HEK293T (cell line): ENCODE measurements at regions not wholly inside any gene's neighbourhood (a gene's known extent, or its start where the extent isn't known, plus 50 kb on each side); places are given as distances from the start of the nearest gene placed in this dataset.

Experiments
- ARNT ChIP-seq: fragments of 450-650 bp; IDR thresholded peaks from 2 replicates; pipeline ENCODE4 v1.6.1; 2017; ENCODE audit warnings: mild to moderate bottlenecking
- BHLHE40 ChIP-seq: fragments of 450-650 bp; IDR thresholded peaks from 2 replicates; pipeline ENCODE4 v1.6.1; 2016; ENCODE audit warnings: mild to moderate bottlenecking, moderate library complexity, borderline replicate concordance
- ELF4 ChIP-seq: fragments of 450-650 bp; IDR thresholded peaks from 2 replicates; pipeline ENCODE4 v1.6.1; 2017; ENCODE audit warnings: antibody characterized with exemption
- FOXK2 ChIP-seq: fragments of 450-650 bp; IDR thresholded peaks from 2 replicates; pipeline ENCODE4 v1.6.1; 2016; ENCODE audit warnings: mild to moderate bottlenecking
- FOXM1 ChIP-seq: fragments of 450-650 bp; IDR thresholded peaks from 2 replicates; pipeline ENCODE4 v1.6.1; 2017; ENCODE audit warnings: mild to moderate bottlenecking, borderline replicate concordance
- LEF1 ChIP-seq: fragments of 450-650 bp; IDR thresholded peaks from 2 replicates; pipeline ENCODE4 v1.6.1; 2017; ENCODE audit warnings: mild to moderate bottlenecking, borderline replicate concordance
- NFRKB ChIP-seq: fragments of 450-650 bp; IDR thresholded peaks from 2 replicates; pipeline ENCODE4 v1.6.1; 2016; ENCODE audit warnings: mild to moderate bottlenecking, moderate library complexity
- SP1 ChIP-seq: fragments of 450-650 bp; IDR thresholded peaks from 2 replicates; pipeline ENCODE4 v1.6.1; 2017
- SUZ12 ChIP-seq: fragments of 450-650 bp; IDR thresholded peaks from 2 replicates; pipeline ENCODE4 v1.6.1; 2016; ENCODE audit warnings: mild to moderate bottlenecking
- TARDBP ChIP-seq: fragments of 450-650 bp; IDR thresholded peaks from 2 replicates; pipeline ENCODE4 v1.6.1; 2016
- ZNF384 ChIP-seq: fragments of 450-650 bp; IDR thresholded peaks from 2 replicates; pipeline ENCODE4 v1.6.1; 2016

DNA sequence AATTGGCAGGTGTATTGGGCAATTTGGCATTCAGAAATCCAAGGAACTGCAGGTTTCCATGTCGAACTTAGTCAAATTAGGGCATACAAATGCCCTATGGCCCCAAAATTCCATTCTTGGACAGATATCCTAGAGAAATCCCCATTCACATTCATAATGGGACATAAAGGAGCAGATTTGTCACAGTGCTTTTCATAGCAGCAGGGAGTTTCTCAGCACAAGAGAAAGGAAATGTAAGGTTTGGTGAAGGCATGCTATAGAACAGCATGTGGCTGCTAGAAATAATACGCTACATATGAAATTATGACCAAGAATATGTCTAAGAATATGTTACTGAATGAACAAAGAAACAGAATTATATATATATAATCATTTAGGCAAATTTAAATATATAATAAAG is 437.5 kb upstream of the BOD1L1 start:
- TF ChIP-seq SP1 (no peak), BHLHE40 (no peak), SUZ12 (no peak), ZNF384 (no peak), FOXM1 (no peak), ARNT (no peak), NFRKB (no peak), FOXK2 (no peak), ELF4 (no peak), LEF1 (no peak), TARDBP (no peak)
